CMK (cell line): ENCODE measurements at regions not wholly inside any gene's neighbourhood (a gene's known extent, or its start where the extent isn't known, plus 50 kb on each side); places are given as distances from the start of the nearest gene placed in this dataset.
"Not testable (repeated sequence)": the region's sequence is repeated elsewhere in the genome, so short reads cannot be mapped to it uniquely, and the experiment has no call there.

Source experiments
- DNase-seq: peaks from one replicate; pipeline ENCODE4 v3.0.0-alpha.2; 2010; ENCODE audit warnings: low read depth

DNA sequence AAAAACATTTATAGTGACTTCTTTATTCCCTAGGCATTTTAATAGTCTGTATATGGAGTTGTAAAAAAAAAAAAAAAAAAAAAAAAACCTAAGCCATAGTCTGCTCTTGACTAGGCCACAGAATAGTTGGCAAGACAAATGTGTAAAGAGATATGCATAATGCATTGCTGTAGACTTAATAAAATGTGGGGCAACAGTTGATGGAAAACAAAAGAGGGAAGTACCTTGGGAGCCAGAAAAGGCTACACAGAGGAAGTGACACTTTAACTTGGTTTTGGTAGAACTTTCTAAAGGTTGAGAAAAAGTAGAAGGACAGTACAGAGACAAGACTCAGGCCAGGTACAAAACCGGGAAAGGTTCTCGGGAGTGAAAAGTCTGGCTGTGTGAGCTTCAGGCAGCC, 802.9 kb upstream of the ADAMTS5 start:
- DNase-seq, result no peak

DNA sequence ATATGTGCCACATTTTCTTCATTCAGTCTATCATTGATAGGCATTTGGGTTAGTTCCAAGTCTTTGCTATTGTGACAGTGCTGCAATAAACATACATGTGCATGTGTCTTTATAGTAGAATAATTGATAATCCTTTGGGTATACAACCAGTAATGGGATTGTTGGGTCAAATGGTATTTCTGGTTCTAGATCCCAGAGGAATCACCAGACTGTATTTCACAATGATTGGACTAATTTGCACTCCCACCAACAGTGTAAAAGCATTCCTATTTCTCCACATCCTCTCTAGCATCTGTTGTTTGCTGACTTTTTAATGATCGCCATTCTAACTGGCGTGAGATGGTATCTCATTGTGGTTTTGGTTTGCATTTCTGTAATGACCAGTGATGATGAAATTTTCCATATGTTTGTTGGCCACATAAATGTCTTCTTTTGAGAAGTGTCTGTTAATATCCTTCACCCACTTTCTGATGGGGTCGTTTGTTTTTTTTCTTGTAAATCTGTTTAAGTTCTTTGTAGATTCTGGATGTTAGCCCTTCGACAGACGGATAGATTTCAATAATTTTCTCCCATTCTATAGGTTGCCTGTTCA, 801.3 kb upstream of the ADAMTS5 start:
- not testable (repeated sequence) for DNase-seq

DNA sequence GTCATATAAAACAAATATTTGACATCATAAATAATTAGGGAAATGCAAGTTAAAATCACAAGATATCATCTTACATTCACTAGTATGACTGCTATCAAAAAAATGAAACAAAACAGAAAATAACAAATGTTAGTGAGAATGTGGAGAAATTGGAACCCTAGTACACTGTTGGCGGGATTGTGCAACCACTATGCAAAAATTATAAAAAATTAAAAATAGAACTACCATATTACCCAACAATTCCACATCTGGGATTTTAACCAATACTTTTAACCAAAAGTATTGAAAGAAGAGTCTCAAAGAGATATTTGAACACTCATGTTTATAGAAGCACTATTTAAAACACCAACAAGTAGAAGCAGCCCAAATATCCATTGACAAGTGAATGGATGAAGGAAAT, 797.2 kb upstream of the ADAMTS5 start:
- no peak for DNase-seq

DNA sequence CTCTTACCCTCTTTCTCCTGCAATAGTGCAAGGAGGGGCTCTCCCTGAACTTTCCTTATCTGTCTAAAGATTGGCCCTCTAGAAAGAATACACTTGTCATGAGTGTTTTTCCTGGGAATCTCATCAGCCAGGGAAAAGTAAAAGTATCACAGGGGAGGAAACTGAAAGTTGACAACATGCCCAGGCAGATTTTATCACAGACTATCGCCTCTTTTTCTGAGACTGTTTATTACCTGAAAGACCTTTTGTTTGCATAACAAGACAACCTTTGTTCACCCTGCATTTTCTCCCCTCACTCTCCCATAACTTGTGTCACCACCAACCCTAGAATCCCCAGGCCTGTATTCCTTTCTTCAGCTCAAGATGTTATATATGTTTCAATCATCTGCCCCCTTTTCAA, 794.7 kb upstream of the ADAMTS5 start:
- DNase-seq, result no peak

DNA sequence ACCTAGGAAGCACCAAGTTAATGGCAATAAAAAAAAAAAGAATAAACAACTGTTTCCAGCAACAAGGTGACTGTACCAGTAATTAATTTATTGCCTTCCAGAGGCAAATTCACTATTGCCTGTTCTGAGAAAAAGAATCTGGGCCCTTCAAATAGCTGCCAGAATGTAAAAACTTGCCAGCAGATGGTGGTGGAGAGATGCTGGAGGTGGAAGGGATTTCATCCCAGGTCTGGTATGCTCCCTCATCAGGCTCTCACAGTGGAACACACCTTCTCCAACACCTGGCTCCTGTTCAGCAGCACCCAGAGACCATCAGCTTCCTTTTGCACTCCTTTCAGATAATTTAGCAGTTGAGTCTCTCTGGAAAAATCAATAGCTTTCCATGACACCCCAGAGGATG, 792.9 kb upstream of the ADAMTS5 start:
- no peak for DNase-seq

DNA sequence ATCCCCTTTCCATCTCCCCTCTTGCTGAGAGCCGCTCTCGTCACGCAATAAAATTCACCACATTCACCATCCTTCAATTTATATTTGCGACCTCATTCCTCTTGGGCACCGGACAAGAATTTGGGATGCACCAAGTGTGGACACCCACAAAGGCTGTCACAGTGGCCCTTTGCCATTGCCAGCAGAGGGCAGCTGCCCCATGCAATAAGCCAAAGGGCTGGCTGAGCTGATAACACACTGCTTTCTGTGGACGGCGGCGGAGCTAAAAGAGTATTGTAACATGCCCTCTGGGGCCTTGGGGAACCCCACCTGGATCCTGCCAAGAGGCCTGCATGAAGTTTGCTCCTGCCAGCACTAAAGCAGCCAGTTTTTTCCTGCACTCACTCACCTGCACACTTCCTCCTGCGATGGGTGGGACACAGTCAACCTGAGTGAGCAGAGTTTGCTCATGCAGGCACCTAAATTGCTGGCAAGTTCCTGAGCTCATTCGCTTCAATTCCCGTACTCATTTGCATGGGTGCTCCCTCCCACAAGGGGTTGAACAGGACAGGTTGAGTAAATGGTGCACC, 792.3 kb upstream of the ADAMTS5 start:
- DNase-seq, result no peak

DNA sequence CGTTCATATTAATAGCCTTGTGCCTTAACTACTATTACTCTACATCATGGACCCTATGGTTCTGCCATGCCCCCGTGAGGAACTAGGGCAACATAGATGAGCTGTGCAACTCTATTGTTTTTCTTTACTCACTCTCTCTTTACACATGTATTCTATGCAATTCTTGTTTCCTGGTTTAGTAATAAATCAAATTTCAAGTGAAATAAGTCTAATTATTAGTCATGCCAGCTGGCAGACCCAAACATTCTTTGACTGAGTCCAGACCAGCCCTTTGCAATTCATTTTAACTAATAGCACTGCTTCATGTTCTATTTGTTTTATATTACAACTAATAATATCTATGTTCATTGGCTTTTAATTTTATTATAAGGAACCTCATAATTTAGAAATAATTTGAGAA, 789.3 kb upstream of the ADAMTS5 start:
- DNase-seq, result no peak

DNA sequence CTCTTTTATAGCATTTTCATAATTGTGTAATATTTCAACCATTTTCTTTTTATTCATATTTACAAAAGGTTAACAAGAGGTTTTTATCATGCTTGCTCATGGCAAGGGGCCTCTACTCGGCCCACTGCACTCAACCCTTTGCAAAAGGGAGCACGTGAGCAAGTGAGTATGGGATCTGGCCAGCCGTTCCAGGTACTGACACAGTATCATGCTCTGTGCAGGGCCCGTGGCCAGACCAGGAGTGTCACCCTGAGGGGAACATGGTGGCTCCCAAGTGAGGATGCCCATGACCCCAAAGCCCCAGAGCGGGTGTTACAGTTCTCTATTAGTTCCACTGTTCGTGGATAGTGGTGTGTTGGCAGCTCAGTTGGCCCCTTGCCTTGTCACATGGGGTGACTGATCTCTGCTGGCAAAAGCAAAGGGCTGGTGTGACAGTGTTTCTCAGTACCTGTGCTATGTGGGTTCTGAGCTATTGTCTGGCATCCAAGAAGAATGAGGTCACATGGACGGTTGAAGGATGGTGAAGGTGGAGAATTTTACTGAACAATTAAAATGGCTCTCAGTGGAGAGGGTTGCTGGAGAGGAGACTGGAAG, 777.2 kb upstream of the ADAMTS5 start:
- DNase-seq, result no peak

DNA sequence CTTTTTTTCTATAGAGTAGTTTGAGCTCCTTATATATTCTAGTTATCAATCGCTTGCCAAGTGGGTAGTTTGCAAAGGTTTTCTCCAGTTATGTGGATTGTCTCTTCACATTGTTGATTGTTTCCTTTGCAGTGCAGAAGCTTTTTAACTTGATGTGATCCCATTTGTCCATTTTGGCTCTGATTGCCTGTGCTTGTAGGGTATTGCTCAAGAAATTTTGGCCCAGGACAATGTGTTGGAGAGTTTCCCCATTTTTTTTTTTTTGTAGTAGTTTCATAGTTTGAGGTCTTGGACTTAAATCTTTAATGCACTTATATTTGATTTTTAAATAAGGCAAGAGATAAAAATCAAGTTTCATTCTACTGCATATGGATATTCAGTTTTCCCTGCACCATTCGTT, 774.8 kb upstream of the ADAMTS5 start:
- DNase-seq, result no peak

DNA sequence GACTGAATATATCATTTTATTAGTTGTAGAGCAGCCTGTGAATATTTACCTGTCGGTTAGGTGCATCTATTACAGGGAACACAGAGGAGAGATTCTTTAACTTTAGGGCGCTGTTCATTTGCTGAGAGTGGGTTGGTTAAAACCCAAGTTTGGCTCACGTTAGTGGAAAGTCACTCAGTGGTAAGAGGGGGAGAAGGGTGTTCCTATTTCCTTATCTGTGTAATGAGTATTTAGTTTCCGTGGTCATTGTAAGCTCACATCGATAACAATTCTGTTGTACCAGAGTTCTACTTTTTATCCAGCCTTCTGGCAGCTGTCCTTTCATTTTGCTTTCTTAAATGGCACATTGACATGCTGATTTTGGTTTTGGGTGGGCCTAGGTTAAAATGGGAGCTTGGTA, 773.2 kb upstream of the ADAMTS5 start:
- DNase-seq, result no peak

DNA sequence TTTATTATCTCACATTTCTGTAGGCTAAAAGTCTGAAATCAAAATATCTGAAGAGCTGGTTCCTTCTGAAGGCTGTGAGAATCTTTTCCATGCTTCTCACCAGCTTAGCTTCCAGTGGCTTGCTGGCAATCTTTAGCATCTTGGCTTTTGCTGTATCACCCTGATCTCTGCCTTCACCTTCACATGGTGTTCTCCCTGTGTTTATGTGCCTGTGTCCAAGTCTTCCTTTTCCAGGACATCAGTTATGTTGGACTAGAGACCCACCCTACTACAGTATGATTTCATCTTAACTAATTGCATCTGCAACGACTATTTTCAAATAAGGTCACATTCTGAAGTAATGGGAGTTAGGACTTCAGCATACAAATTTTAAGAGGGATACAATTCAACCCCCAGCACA, 772.3 kb upstream of the ADAMTS5 start:
- no peak for DNase-seq

DNA sequence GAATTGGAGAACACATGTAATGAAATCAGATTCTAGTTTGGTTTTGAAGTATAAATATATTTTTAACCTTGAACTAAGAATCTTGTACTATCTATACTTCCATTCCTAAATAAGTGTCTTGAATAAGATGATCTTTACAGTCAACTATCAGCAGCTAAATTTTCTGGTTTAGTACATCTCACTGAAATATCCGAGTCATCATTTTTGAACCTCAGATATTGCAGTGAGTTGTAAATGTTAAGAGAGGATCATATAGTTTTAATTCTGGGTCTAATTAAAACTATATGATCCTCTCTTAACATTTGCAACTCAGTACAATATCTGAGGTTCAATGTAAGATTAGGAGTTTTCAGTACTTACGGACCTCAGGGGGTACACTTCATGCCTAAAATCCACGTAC, 768.8 kb upstream of the ADAMTS5 start:
- no peak for DNase-seq

DNA sequence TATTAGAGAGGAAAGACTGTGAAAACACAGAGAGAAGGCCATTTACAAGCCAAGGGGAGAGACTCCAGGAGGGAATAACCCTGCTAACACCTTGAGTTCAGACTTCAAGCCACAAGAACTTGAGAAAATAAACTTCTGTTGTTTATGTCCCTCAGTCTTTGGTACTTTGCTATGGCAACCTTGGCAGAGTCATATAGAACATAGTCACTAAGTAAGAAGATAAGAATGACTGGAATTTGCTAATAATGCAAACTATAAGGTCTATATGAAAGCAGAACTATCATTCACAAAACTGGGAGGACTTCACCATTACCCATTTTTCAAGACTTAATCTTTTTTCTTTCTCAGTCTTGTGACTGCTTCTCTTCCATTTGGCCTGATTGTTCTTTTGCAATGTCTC, 767.3 kb upstream of the ADAMTS5 start:
- no peak for DNase-seq

DNA sequence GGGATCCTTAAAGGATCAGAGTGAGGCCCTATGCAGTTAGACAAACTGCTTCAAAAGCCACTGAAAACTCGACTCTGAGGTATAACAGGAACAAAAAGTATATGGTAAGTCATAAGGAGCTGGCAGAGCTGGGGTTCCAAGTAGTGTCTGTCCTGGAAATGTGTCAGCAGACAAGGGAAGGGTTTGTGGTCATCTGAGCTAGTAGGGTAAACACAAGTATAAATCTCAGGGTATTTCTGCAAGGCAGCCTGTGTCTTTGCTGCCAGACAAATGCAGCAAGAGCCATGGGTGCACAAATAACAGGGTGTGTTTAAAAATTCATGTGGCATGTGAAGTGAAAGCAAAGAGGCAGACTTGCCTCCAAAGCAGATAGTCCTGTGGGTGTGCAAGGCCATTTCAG, 759.0 kb upstream of the ADAMTS5 start:
- no peak for DNase-seq

DNA sequence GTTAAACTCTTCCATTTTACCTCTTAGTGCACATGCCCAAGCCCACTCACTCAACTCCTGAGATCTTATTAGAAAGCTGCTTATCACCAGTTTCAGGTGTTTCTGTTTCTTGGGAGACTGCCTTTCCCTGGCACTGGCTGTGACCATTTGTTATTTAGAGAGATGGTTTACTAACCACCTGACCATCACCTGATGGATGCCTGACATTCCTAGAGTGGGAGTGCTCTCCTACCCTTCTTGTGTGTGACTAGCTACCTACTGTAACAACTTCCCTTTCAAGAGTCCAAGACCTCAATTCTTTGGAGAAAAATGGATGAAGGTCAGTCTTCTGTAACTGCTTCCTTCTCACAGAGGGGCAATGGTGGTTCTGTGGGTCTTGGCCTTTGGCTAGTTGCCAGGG, 755.2 kb upstream of the ADAMTS5 start:
- DNase-seq, result no peak

DNA sequence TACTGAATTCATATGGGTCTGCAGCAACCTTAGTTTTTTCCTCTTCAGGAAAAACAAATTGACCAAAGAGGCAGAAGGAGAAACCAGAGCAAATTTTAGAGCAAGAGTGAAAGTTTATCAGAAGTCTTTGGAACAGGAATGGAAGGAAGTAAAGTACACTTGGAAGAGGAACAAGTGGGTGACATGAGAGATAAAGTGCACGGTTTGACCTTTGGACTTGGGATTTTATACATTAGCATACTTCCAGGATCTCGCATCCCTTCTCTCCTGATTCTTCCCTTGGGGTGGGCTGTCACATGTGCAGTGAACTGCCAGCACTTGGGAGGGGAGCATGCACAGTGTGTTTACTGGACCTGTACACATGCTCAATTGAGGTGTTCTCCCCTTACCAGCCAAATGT, 754.8 kb upstream of the ADAMTS5 start:
- DNase-seq, result no peak

DNA sequence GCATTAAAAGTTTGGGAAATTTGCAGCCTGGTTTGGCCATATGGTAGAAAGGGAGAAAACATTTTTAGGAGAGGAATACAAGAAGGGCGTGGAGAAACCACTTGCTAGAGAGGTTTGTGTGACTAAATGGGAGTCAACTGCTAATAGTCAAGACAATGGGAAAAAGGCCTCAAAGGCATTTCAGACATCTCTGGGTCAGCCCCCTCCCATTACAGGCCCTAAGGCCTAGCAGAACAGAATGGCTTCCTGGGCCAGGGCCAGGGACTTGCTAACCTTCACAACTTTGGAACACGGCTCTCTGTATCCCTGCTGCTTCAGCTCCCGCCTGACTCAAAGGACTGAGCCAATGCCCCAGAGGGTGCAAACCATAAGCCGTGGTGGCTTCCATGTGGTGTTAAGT, 752.3 kb upstream of the ADAMTS5 start:
- no peak for DNase-seq

DNA sequence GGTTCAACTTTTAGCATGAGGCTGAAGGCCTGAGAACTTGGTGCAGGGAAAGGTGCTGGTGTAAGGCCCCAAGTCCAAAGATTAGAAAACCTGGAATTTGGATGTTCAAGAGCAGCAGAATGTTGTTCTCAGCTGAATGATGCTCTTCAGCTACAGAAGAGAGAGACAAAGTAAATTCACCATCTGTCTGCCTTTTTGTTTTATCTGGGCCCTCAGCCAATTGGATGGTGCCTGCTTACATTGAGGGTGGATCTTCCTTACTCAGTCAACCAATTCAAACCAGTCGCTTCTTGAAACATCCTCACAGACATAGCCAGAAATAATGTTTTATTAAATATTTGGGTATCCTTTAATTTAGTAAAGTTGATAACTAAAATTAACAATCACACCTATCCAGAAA, 748.2 kb upstream of the ADAMTS5 start:
- DNase-seq, result no peak

DNA sequence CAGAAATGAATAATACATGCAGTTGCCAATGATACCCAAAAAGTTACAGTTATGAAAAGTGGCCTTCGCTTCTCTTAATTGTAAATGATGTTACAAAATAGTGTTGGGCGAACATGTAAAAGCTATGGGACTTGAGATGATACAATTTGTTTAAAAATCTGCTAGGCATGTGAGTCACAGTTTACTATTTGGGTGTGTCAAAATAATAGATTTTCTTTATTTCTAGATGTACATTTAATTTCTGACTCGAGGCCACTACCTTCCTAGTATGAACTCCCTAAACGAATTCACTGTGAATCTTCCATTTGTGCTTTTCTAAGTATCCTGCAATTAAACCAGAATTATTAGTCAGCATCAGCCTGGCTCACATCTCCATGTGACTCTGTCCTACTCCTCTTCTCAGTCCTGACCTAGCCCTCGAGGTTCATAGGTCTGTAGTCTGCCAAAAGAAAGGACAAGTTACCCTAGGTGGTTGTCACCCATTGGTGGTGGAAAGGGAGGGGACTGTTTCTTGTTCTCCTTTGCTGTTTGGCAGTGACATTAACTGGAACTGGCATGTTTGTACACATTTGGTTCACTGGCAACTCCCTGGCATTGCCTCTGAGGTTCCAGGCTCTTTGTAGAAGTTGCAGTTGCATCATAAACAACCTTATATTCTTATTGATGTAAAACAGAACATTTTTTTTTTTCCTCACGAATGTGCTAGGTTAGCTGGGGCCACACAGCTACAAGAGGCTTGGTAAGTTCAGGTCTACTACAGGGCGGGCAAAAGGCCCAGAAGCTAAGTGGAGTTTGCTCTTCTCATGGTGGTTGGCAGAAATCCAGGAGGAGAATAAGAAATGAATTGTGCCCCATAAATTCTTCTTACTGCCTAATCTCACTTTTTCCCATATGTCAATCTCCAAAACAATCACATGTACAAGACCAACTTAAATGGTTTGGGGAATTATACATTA, 746.5 kb upstream of the ADAMTS5 start:
- DNase-seq, result no peak

DNA sequence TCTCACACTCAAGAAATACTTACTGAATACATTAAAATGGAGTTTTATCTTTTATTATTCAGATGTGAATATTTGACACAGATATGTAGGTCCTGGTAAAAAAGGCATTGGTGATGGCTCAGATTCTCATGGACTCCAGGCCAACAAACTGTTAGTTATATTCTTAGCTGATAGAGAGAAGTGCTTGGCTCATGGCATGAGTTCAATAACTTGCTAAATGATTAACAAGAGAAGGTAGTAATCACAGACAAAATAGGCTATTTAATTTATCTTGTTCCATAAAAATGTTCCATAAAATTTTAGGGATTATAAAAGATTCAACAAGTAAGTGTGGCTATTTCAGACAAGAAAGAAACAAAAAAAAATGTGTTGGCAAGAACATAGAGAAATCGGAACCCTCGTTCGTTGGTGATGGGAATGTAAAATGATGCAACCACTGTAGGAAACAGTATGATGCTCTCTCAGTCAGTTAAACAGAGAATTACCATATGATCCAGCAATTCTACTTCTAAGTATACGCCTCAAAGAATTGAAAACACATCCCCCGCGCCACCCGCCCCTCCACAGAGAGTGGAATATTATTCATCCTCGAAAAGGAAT, 737.8 kb upstream of the ADAMTS5 start:
- DNase-seq, result no peak

DNA sequence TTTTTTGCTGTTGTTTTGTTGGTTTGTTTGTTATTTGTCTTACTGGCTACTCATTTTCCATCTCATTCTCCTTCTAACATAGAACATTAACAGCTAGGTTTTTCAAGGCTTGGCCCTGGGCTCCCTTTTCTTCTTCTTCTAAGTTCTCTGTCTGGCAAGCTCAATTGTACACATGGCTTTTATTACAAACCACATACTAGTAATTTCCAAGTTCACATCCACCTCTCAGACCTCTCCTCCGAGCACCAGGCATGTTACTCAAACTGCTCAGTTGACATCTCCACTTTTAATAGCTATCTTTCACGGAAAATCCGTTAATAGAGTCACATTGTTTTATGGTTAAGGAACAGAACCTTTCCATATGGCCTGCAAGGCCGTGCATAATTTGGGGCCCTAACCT, 736.9 kb upstream of the ADAMTS5 start:
- no peak for DNase-seq

DNA sequence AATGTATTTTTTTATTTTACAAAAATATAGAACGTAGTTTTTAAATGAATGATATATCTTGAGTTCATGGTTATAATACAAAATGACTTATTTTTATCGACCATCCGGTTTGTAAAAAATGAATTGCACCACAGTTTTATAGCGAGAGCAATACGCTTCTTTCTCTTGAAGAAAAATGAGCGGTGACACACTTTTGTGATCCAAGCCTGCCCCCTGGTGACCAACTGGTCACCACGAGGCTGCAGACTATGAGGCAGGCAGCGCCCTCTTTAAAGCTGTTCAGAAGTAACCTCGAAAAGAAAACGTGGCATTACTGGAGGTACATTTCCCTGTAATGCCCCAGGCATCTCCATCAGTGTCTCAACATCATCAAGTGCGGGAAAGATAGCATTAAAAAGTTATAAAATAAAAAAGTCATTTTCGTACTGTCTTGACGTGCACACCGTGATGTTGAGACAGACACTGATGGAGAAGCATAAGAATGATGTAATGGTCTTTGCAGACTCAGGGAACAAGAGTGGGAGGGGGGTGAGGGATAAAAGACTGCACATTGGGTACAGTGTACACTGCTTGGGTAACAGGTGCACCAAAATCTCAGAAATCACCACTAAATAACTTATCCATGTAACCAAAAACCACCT, 734.2 kb upstream of the ADAMTS5 start:
- peak; percentile 52 for DNase-seq
